SK-N-SH treated with all-trans-retinoic acid at 6 μM for 48 hours (cell line): ENCODE measurements at regions not wholly inside any gene's neighbourhood (a gene's known extent, or its start where the extent isn't known, plus 50 kb on each side); places are given as distances from the start of the nearest gene placed in this dataset.

ENCODE experiments used
- ESRRG ChIP-seq: fragments of 250-450 bp; sonication (Bioruptor Pico); IDR thresholded peaks from 2 replicates; pipeline ENCODE4 v1.6.1; 2021; ENCODE audit warnings: mild to moderate bottlenecking
- RARB ChIP-seq: fragments of 250-450 bp; sonication (Bioruptor Pico); IDR thresholded peaks from 2 replicates; pipeline ENCODE4 v1.8.0; 2021; ENCODE audit warnings: mild to moderate bottlenecking, moderate library complexity
- ZNF70 ChIP-seq: fragments of 450-650 bp; formaldehyde crosslinking; IDR thresholded peaks from 2 replicates; pipeline ENCODE4 v1.5.0; 2020; ENCODE audit warnings: mild to moderate bottlenecking, moderate library complexity
- TF ChIP-seq, protein P1 (sequence below): fragments of 250-450 bp; sonication (Bioruptor Pico); IDR thresholded peaks from 2 replicates; pipeline ENCODE4 v1.5.0; 2020; ENCODE audit warnings: mild to moderate bottlenecking, moderate library complexity
- TF ChIP-seq, protein P2 (sequence below): fragments of 250-450 bp; sonication (Bioruptor Pico); IDR thresholded peaks from 2 replicates; pipeline ENCODE4 v1.8.0; 2020; ENCODE audit warnings: mild to moderate bottlenecking, moderate library complexity, borderline replicate concordance

DNA sequence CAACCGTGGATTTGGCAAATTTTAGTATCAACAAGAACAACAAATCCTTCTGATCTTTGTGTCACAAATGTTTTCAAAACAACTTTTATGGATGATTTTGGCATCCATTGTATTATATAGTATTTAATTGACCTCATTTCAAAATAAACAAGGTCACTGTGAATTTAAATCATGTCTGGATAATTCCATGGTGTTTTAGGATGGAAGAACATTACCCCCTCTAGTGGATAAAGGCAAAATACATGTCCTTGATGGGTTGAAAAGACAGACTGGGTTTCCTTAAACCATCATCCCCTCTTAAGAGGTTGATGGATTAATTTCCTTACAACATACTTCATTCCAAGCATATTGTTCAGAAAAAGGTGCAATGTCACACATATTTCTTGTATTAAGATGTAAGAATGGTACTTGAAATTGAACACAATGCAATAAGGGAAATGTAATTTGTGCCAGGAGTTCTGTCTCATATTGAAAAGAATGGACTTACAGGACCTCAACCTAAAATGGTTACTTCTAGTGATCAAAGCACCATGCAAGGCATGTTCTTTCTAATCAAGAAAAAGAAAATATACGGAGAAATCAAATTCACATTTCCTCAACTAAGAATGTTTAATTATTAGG lies 352.0 kb downstream of the BCAT1 start:
- TF ChIP-seq, protein P1, sequence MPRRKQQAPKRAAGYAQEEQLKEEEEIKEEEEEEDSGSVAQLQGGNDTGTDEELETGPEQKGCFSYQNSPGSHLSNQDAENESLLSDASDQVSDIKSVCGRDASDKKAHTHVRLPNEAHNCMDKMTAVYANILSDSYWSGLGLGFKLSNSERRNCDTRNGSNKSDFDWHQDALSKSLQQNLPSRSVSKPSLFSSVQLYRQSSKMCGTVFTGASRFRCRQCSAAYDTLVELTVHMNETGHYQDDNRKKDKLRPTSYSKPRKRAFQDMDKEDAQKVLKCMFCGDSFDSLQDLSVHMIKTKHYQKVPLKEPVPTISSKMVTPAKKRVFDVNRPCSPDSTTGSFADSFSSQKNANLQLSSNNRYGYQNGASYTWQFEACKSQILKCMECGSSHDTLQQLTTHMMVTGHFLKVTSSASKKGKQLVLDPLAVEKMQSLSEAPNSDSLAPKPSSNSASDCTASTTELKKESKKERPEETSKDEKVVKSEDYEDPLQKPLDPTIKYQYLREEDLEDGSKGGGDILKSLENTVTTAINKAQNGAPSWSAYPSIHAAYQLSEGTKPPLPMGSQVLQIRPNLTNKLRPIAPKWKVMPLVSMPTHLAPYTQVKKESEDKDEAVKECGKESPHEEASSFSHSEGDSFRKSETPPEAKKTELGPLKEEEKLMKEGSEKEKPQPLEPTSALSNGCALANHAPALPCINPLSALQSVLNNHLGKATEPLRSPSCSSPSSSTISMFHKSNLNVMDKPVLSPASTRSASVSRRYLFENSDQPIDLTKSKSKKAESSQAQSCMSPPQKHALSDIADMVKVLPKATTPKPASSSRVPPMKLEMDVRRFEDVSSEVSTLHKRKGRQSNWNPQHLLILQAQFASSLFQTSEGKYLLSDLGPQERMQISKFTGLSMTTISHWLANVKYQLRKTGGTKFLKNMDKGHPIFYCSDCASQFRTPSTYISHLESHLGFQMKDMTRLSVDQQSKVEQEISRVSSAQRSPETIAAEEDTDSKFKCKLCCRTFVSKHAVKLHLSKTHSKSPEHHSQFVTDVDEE (CRISPR knock-in tag): no peak
- TF ChIP-seq ZNF70: no peak
- TF ChIP-seq, protein P2, sequence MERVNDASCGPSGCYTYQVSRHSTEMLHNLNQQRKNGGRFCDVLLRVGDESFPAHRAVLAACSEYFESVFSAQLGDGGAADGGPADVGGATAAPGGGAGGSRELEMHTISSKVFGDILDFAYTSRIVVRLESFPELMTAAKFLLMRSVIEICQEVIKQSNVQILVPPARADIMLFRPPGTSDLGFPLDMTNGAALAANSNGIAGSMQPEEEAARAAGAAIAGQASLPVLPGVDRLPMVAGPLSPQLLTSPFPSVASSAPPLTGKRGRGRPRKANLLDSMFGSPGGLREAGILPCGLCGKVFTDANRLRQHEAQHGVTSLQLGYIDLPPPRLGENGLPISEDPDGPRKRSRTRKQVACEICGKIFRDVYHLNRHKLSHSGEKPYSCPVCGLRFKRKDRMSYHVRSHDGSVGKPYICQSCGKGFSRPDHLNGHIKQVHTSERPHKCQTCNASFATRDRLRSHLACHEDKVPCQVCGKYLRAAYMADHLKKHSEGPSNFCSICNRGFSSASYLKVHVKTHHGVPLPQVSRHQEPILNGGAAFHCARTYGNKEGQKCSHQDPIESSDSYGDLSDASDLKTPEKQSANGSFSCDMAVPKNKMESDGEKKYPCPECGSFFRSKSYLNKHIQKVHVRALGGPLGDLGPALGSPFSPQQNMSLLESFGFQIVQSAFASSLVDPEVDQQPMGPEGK (CRISPR knock-in tag): no peak
- no peak for TF ChIP-seq ESRRG
- no peak for TF ChIP-seq RARB (CRISPR knock-in tag)
